ENCODE measurements at regions not wholly inside any gene's neighbourhood (a gene's known extent, or its start where the extent isn't known, plus 50 kb on each side); places are given as distances from the start of the nearest gene placed in this dataset.

DNA sequence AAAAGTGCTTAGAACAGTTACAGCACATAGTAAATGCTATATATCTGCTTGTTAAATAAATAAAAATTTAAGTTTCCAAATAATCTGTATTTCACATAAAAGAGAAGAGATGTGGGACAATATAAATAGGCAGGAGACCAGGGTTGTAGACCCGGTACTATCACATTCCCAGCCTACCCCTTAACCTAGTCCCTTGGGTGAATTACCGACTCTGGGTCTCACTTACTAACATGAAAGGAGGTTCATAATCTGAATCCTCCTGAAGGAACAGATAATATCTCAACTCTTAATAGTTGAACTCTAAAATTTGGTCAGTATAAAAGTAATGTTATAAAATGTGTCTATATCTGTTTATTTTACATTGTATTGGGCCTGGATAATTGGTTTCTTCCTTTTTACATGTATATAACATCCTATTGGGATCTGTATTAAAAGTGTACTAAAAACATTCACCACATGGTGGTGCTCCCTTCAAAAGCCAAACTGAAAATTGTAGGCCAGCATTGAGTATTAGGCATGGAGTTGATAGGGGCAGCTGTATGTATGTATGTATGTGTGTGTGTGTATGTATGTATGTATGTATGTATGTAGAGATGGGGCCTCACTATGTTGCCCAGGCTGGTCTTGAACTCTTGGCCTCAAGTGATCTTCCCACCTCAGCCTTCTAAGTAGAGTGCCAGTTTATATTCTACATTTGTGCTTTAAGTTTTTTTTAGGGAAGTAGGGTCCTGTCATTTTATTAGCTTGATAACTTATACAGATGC lies 64.2 kb upstream of the ABL1 start:
- TF ChIP-seq SUZ12 (IDR thresholded peaks at IDR 0.05) = no peak
- no peak for TF ChIP-seq SP1 (IDR thresholded peaks at IDR 0.05)
- no peak for TF ChIP-seq TARDBP (IDR thresholded peaks at IDR 0.05)
- TF ChIP-seq L3MBTL2 (conservative IDR thresholded peaks at IDR 0.05) = no peak
- TF ChIP-seq ZNF384 (IDR thresholded peaks at IDR 0.05) = no peak
- TF ChIP-seq FOXK2 (IDR thresholded peaks at IDR 0.05) = no peak
- no peak for TF ChIP-seq FOXA1 (IDR thresholded peaks at IDR 0.05)
- no peak for TF ChIP-seq FOXM1 (IDR thresholded peaks at IDR 0.05; ENCODE audit: borderline replicate concordance)
- TF ChIP-seq ELF4 (IDR thresholded peaks at IDR 0.05) = no peak

All from HEK293T (cell line).